Effector memory CD8-positive, alpha-beta T cell (primary cell): ENCODE measurements at regions not wholly inside any gene's neighbourhood (a gene's known extent, or its start where the extent isn't known, plus 50 kb on each side); places are given as distances from the start of the nearest gene placed in this dataset.

Experiments
- ATAC-seq: fragments of 150-1000 bp; cut with Tn5 transposase; replicated peaks from 2 replicates; pipeline ENCODE4 v1.10.0; 2021; ENCODE audit warnings: mild to moderate bottlenecking, moderate library complexity
- DNase-seq, 3 experiments: peaks; one replicate each; pipeline ENCODE4 v3.0.0; 2021
- H3K27ac Mint-ChIP-seq, 2 donors: one replicate each; pipeline ENCODE4 v1.8.0; 2022; ENCODE audit warnings: mild to moderate bottlenecking in 2 of 2, mixed read lengths in 2 of 2, moderate library complexity in 2 of 2
- H3K27me3 Mint-ChIP-seq, 2 donors: one replicate each; pipeline ENCODE4 v1.8.0; 2022; ENCODE audit warnings: mixed read lengths in 2 of 2
- H3K36me3 Mint-ChIP-seq: one replicate; pipeline ENCODE4 v1.8.0; 2022; ENCODE audit warnings: mild to moderate bottlenecking, moderate library complexity, mixed read lengths; ENCODE audit not compliant: insufficient read depth
- H3K4me1 Mint-ChIP-seq, 2 donors: one replicate each; pipeline ENCODE4 v1.8.0; 2022; ENCODE audit warnings: low read depth in 2 of 2, mixed read lengths in 2 of 2
- H3K4me3 Mint-ChIP-seq, 2 donors: one replicate each; pipeline ENCODE4 v1.8.0; 2022; ENCODE audit warnings: mild to moderate bottlenecking in 2 of 2, mixed read lengths in 2 of 2, moderate library complexity in 2 of 2
- H3K9me3 Mint-ChIP-seq, 2 donors: one replicate each; pipeline ENCODE4 v1.8.0; 2022; ENCODE audit warnings: mixed read lengths in 2 of 2

- DNase-seq (no peak), ATAC-seq (no peak)
- Mint-ChIP-seq H3K27me3 (no peaks in the 10 kb centered on the region), H3K4me1 (no peaks in the 10 kb centered on the region), H3K27ac (no peak overlapping the region), H3K9me3 (peaks cover 6 to 13% of the 10 kb centered on the region in 2 donors), H3K4me3 (no peak overlapping the region), H3K36me3 (no peaks in the 10 kb centered on the region)
Measured at GRCh38 chr11:26127336-26127735, 204.6 kb upstream of the ANO3 start.

GRCh38 chr11:26131406-26131805, 200.5 kb upstream of the ANO3 start:
- H3K27me3 Mint-ChIP-seq, result no peaks in the 10 kb centered on the region
- H3K36me3 Mint-ChIP-seq, result no peaks in the 10 kb centered on the region
- peaks cover 6 to 24% of the 10 kb centered on the region in 2 donors for H3K9me3 Mint-ChIP-seq
- DNase-seq (no peak), ATAC-seq (no peak)
- no peak overlapping the region for H3K27ac Mint-ChIP-seq
- H3K4me1 Mint-ChIP-seq, result no peaks in the 10 kb centered on the region
- no peak overlapping the region for H3K4me3 Mint-ChIP-seq

GRCh38 chr11:26134053-26134452, 197.9 kb upstream of the ANO3 start:
- Mint-ChIP-seq H3K36me3 (no peaks in the 10 kb centered on the region), H3K4me3 (no peak overlapping the region), H3K4me1 (no peaks in the 10 kb centered on the region), H3K27me3 (no peaks in the 10 kb centered on the region), H3K27ac (no peak overlapping the region), H3K9me3 (peaks cover 5 to 19% of the 10 kb centered on the region in 2 donors)
- ATAC-seq, result no peak
- DNase-seq, result no peak

GRCh38 chr11:26134481-26135355, 197.2 kb upstream of the ANO3 start:
- no peaks in the 10 kb centered on the region for H3K27me3 Mint-ChIP-seq
- H3K4me1 Mint-ChIP-seq, result no peaks in the 10 kb centered on the region
- H3K36me3 Mint-ChIP-seq, result no peaks in the 10 kb centered on the region
- no peak overlapping the region for H3K4me3 Mint-ChIP-seq
- peaks cover under 1 to 19% of the 10 kb centered on the region in 2 donors for H3K9me3 Mint-ChIP-seq
- no peak overlapping the region for H3K27ac Mint-ChIP-seq
- DNase-seq, result no peak
- ATAC-seq, result no peak

- no peaks in the 10 kb centered on the region for H3K36me3 Mint-ChIP-seq
- peaks cover 0 to 12% of the 10 kb centered on the region in 2 donors for H3K9me3 Mint-ChIP-seq
- ATAC-seq (no peak), DNase-seq (no peak)
- H3K27me3 Mint-ChIP-seq, result no peaks in the 10 kb centered on the region
- H3K4me3 Mint-ChIP-seq, result no peak overlapping the region
- H3K27ac Mint-ChIP-seq, result no peak overlapping the region
- no peaks in the 10 kb centered on the region for H3K4me1 Mint-ChIP-seq
Measured at GRCh38 chr11:26137651-26138050, 194.3 kb upstream of the ANO3 start.

- no peak overlapping the region for H3K27ac Mint-ChIP-seq
- H3K36me3 Mint-ChIP-seq, result no peaks in the 10 kb centered on the region
- ATAC-seq, result no peak
- peaks cover 0 to 7% of the 10 kb centered on the region in 2 donors for H3K9me3 Mint-ChIP-seq
- H3K4me3 Mint-ChIP-seq, result no peak overlapping the region
- no peaks in the 10 kb centered on the region for H3K27me3 Mint-ChIP-seq
- H3K4me1 Mint-ChIP-seq, result no peaks in the 10 kb centered on the region
- no peak for DNase-seq
Measured at GRCh38 chr11:26142891-26143290, 189.0 kb upstream of the ANO3 start.

- no peak overlapping the region for H3K4me3 Mint-ChIP-seq
- no peak for DNase-seq
Measured at GRCh38 chr11:26143566-26144290, 188.2 kb upstream of the ANO3 start.

GRCh38 chr11:26144291-26144690, 187.6 kb upstream of the ANO3 start:
- Mint-ChIP-seq H3K27ac (no peak overlapping the region), H3K9me3 (peaks cover 3 to 7% of the 10 kb centered on the region in 2 donors), H3K27me3 (no peaks in the 10 kb centered on the region), H3K36me3 (no peaks in the 10 kb centered on the region), H3K4me1 (no peaks in the 10 kb centered on the region), H3K4me3 (no peak overlapping the region)
- DNase-seq (no peak), ATAC-seq (no peak)

More at GRCh38 chr11:26143566-26144290, 188.2 kb upstream of the ANO3 start:
- H3K36me3 Mint-ChIP-seq, result no peaks in the 10 kb centered on the region
- H3K27ac Mint-ChIP-seq, result no peak overlapping the region
- H3K4me1 Mint-ChIP-seq, result no peaks in the 10 kb centered on the region
- H3K9me3 Mint-ChIP-seq, result peaks cover under 1 to 7% of the 10 kb centered on the region in 2 donors
- no peak for ATAC-seq
- H3K27me3 Mint-ChIP-seq, result no peaks in the 10 kb centered on the region

- ATAC-seq (no peak), DNase-seq (no peak)
- no peaks in the 10 kb centered on the region for H3K27me3 Mint-ChIP-seq
- H3K36me3 Mint-ChIP-seq, result no peaks in the 10 kb centered on the region
- H3K4me1 Mint-ChIP-seq, result no peaks in the 10 kb centered on the region
- H3K4me3 Mint-ChIP-seq, result no peak overlapping the region
- no peak overlapping the region for H3K27ac Mint-ChIP-seq
- H3K9me3 Mint-ChIP-seq, result peaks cover 4 to 7% of the 10 kb centered on the region in 2 donors
Measured at GRCh38 chr11:26144911-26145310, 187.0 kb upstream of the ANO3 start.

- Mint-ChIP-seq H3K9me3 (peaks cover 5 to 8% of the 10 kb centered on the region in 2 donors), H3K27ac (no peak overlapping the region), H3K36me3 (no peaks in the 10 kb centered on the region), H3K27me3 (no peaks in the 10 kb centered on the region), H3K4me3 (no peak overlapping the region), H3K4me1 (no peaks in the 10 kb centered on the region)
- ATAC-seq, result no peak
- no peak for DNase-seq
Measured at GRCh38 chr11:26149585-26149984, 182.3 kb upstream of the ANO3 start.

- DNase-seq (no peak), ATAC-seq (no peak)
- no peak overlapping the region for H3K27ac Mint-ChIP-seq
- no peaks in the 10 kb centered on the region for H3K27me3 Mint-ChIP-seq
- no peaks in the 10 kb centered on the region for H3K36me3 Mint-ChIP-seq
- no peaks in the 10 kb centered on the region for H3K4me1 Mint-ChIP-seq
- H3K9me3 Mint-ChIP-seq, result peaks cover under 1 to 8% of the 10 kb centered on the region in 2 donors
- no peak overlapping the region for H3K4me3 Mint-ChIP-seq
Measured at GRCh38 chr11:26150031-26150430, 181.9 kb upstream of the ANO3 start.

- Mint-ChIP-seq H3K4me1 (no peaks in the 10 kb centered on the region), H3K9me3 (peaks cover 7 to 8% of the 10 kb centered on the region in 2 donors), H3K27ac (no peak overlapping the region), H3K4me3 (no peak overlapping the region), H3K36me3 (no peaks in the 10 kb centered on the region), H3K27me3 (no peaks in the 10 kb centered on the region)
- DNase-seq, result no peak
- no peak for ATAC-seq
Measured at GRCh38 chr11:26158251-26158650, 173.7 kb upstream of the ANO3 start.

- no peak overlapping the region for H3K27ac Mint-ChIP-seq
- peaks cover 5 to 17% of the 10 kb centered on the region in 2 donors for H3K9me3 Mint-ChIP-seq
- H3K27me3 Mint-ChIP-seq, result no peaks in the 10 kb centered on the region
- no peak overlapping the region for H3K4me3 Mint-ChIP-seq
- DNase-seq (no peak), ATAC-seq (no peak)
- no peaks in the 10 kb centered on the region for H3K36me3 Mint-ChIP-seq
- H3K4me1 Mint-ChIP-seq, result no peaks in the 10 kb centered on the region
Measured at GRCh38 chr11:26162291-26162690, 169.6 kb upstream of the ANO3 start.

GRCh38 chr11:26186389-26186788, 145.5 kb upstream of the ANO3 start:
- Mint-ChIP-seq H3K4me3 (no peak overlapping the region), H3K27ac (no peak overlapping the region), H3K4me1 (no peaks in the 10 kb centered on the region), H3K9me3 (peaks cover 0 to 5% of the 10 kb centered on the region in 2 donors), H3K36me3 (no peaks in the 10 kb centered on the region), H3K27me3 (no peaks in the 10 kb centered on the region)
- DNase-seq (no peak), ATAC-seq (no peak)
